HG02759 (cell line): ENCODE measurements at regions not wholly inside any gene's neighbourhood (a gene's known extent, or its start where the extent isn't known, plus 50 kb on each side); places are given as distances from the start of the nearest gene placed in this dataset.

Source experiments
- ATAC-seq: cut with Tn5 transposase; IDR thresholded peaks from one replicate; pipeline ENCODE4 v1.9.1; 2021; ENCODE audit warnings: mild to moderate bottlenecking, moderate library complexity; ENCODE audit not compliant: unreplicated experiment

DNA sequence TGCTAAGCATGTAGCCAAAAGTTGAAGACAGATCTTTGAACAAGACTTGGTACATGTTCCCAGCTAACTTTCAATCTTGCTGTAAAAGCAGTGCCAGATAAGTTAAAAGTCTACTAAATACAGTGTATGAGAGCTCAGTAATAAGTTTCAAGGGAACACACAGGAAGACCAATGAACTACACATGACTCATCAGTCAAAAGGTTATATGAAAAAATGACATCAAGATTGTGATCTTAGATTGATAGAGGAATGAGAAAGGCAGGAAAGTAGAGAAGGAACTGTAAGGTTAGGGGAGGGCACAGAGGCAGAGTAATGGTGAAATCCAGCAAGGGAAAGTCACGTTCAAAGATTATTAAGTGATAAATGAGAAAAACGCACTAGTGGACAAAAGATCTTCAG is 249.9 kb upstream of the FLRT2 start:
- ATAC-seq, result no peak

- no peak for ATAC-seq
These were observed 248.0 kb upstream of the FLRT2 start for GRCh38 chr14:85281921-85282320.

GRCh38 chr14:85288041-85288440 is 241.9 kb upstream of the FLRT2 start:
- ATAC-seq, result no peak

DNA sequence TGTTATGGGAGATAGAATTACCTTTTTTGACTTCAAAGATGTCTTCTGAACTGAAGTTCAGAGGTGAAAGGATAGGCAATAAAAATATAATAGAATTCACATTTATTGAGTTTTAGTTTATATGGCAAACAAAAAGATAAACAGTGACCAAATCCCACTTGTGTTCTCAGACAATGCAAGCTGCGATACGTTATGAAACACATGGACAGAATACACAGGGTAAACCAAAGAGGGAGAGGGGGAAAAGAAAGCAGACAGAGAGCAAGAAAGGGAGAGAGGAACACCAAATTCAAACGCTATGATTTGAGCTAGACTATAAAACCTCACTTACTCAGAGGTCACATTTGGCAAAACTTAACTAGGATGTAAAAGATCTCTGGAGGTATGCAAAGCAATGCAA is 238.2 kb upstream of the FLRT2 start:
- no peak for ATAC-seq

- ATAC-seq, result no peak
These were observed 236.2 kb upstream of the FLRT2 start for GRCh38 chr14:85293612-85294234.

- no peak for ATAC-seq
These were observed 234.6 kb upstream of the FLRT2 start for GRCh38 chr14:85295318-85295717.

- no peak for ATAC-seq
These were observed 233.3 kb upstream of the FLRT2 start for GRCh38 chr14:85296456-85297210.

DNA sequence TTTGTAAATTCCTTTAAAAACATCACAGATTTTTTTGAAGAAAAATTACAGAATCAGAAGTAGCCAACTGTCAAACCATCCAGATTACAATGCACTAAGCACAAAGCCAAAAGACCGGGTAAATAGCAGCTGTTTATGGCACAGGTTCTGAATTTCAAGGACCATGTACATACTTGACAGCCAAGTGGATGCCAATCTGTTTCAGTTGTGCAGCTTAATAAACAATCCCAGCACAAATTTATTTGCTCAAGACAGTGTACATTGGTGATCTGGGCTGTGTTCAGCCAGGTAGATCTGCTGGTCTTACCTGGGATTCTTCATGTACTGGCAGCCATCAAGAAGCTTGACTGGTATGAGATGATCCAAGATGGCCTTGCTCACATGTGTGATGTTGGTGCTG is 229.8 kb upstream of the FLRT2 start:
- no peak for ATAC-seq

DNA sequence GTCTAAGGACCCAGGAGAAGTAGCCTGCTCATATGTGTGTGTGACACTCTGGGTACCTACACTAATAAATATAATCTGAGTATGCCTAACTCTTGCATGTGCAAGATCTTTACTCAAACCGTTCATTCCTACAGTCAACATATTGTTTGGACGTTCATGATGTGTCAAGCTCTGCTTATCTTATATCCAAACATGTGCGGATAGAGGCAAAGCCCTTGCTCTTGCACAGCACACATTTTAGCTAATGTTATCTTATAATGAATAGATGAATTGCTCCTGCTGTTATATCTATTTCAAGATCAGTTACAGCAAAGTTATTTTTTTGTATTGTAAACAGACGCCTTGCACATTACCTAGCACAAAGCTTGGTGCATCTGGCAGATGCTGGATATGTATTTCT is 228.4 kb upstream of the FLRT2 start:
- no peak for ATAC-seq

DNA sequence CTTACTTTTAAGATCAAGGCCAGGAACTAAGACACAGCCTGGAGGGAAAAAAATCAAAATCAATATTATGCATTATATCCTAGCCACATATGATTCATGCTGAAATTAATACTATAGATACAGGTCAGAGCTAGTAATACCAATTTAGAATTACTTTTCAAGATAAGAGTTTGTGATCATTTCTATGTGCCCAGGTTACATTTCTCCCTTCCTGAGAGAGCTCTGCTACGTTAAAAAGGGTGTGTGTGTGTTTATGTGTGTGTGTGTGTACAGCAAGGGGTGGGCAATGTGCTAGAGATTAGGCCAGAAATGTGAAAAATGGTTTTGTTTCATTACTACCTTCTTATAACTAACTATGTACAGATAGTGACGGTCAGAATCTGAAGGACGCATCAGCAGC is 223.9 kb upstream of the FLRT2 start:
- ATAC-seq, result no peak

- ATAC-seq, result no peak
These were observed 221.2 kb upstream of the FLRT2 start for GRCh38 chr14:85308531-85309300.

DNA sequence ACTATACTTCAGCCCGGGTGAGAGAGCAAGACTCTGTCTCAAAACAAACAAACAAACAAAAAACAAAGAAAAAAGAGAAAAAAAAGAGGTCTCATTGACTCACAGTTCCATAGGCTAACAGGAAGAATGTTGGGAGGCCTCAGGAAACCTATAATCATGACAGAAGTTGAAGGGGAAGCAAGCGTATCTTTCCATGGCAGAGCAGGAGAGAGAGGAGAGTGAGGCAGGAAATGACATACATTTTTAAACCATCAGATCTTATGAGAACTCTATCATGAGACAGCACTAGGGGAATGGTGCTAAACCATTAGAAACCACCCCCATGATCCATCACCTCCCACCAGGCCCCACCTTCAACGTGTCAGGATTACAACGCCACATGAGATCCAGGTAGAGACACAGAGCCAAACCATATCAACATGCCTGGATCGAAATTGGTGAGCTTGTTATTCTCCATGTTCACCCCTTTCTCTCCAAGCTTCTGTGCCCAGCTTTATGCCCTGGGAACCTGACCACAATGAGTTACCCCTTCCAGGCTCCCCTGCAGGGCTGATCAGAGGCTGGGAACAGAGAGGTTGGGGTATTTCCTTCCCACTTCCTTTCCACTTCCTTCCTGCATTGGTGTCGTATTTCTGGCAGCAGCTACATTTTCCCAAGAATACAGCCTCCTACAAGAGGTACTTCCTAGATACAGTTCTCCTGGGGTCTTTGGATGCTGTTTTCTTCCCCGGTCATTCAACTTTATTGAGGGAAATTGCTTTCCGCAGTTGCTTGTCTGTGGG is 219.3 kb upstream of the FLRT2 start:
- ATAC-seq, result no peak

DNA sequence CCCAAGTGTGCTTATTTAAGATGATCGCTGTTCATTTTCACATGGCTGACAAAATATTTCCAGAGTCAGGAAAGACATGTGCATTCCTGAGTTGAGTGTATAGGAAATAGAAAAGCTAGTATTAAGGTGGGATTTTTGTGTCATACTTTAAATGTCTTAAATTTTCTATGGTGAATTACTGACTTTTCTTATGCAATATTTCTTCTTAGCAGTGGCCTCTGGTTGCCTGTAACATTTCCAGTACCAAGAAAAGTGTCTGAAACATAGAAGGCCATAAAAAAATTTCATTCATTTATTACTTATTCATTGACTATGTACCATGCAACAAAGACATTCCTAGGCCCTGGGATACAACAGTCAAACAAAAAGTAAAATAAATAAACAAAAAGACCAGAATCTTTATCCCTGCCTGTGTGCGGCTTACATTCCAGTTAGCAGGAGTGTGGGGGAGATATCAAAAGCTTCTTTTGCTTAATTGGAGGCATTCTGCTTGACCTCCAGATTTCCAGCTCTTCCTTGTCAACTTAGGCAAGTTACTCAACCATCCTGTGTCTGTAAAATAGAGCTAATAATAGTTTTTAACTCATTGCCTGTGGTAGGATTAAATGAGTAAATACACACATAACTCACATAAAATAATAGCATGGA is 216.3 kb upstream of the FLRT2 start:
- no peak for ATAC-seq

DNA sequence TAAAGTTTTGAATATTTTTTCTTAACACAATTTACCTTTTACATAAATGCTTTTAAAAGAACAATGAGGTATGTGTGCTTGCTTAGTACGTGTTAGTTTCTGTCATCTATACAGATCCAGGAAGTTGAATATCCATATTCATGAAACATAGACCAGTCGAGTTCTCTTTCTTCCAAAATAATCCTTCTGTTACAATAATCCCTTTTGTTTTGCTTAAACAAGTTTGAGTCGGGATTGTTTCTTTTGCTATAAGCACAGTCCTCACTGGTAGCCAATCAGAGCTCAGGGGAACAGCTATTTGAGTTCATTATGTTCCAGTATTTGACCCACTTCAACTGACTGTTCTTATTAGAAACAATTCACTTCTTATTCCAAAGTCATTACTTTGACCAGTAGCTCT is 214.7 kb upstream of the FLRT2 start:
- no peak for ATAC-seq

- ATAC-seq, result no peak
These were observed 214.1 kb upstream of the FLRT2 start for GRCh38 chr14:85315733-85316290.

- ATAC-seq, result no peak
These were observed 213.1 kb upstream of the FLRT2 start for GRCh38 chr14:85316701-85317410.

- ATAC-seq, result no peak
These were observed 212.4 kb upstream of the FLRT2 start for GRCh38 chr14:85317491-85318021.

DNA sequence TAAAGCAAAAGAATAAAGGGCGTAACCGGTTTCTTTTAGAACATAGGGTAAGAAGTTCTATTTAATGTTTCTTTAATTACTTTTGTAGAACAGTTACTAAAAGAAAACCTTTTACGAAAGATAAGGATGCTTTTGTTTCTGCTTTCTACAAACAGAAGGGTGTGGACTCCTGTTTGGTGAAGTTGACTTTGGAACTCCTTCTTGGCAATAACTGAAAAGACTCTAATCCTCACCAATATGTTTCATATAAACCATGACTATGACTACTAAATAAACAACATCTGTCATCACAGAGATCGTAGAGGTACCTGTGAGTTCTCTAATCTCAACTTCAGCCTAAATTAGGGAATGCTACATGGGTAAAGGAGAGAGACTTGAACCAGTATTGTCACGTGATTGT is 210.8 kb upstream of the FLRT2 start:
- no peak for ATAC-seq

DNA sequence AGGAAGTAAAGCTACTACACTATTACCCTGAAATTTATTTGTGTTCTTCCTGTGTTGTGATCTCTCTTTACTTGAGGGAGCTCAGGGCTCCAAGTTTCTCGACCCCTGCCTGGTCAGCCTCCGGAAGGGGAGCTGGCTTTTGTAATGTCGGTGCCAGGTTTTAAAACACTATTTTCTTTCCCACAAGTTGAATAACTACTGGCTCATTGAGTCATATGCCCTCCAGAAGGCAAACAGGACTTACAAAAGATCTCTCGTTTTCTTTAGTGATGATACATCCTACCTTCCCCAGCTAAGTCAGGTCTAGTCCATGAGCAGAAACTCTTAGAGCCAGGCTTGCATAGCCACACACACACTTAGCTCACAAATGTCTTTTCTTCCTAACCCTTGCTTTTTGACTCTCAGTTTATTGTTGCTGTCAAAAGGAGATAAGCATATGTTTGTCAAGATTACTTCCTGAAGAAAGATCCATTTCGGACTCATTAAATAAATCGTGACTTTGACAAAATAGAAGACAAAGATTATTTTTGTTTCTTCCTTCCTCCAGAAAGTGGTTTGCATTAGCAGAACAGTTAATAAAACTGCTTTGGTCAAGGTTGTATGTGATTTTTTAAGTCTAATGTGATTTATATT is 209.8 kb upstream of the FLRT2 start:
- ATAC-seq, result no peak
